ENCODE measurements at regions not wholly inside any gene's neighbourhood (a gene's known extent, or its start where the extent isn't known, plus 50 kb on each side); places are given as distances from the start of the nearest gene placed in this dataset.
"Not testable (repeated sequence)": the region's sequence is repeated elsewhere in the genome, so short reads cannot be mapped to it uniquely, and the experiment has no call there.

DNA sequence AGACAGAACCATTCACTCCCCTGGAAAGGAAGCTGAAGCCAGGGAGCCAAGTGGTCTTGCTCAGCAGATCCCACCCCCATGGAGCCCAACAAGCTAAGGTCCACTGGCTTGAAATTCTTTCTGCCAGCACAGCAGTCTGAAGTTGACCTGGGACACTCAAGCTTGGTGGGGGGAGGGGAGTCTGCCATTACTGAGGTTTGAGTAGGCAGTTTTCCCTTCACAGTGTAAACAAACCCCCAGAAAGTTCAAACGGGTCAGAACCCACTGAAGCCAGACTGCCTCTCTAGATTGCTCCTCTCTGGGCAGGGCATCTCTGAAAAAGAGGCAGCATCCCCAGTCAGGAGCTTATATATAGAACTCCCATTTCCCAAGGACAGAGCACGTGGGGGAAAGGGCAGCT, 72.8 kb upstream of the NECTIN3 start:
- not testable (repeated sequence) for H3K36me3 ChIP-seq; H3K4me3 ChIP-seq; DNase-seq; H3K27me3 ChIP-seq; H3K9me3 ChIP-seq (replicated peaks); H3K27ac ChIP-seq
- H3K4me1 ChIP-seq: peaks cover 27% of the 10 kb centered on the region

DNA sequence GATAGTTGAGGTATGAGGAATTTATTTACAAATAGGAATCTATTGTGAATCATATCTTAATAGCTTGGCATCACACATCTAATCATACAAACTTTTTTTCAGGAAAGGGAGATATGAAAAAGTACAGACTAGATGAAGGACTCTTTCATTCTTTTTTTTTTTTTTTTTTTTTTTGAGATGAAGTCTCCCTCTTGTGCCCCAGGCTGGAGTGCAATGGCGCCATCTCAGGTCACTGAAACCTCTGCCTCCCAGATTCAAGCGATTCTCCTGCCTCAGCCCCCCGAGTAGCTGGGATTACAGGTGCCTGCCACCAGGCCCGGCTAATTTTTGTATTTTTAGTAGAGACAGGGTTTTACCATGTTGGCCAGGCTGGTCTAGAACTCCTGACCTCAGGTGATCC, 65.1 kb upstream of the NECTIN3 start:
- H3K27me3 ChIP-seq; H3K4me1 ChIP-seq; H3K36me3 ChIP-seq; H3K27ac ChIP-seq; H3K9me3 ChIP-seq (replicated peaks); H3K4me3 ChIP-seq: not testable (repeated sequence)
- DNase-seq: peak in 1 of 2 experiments; percentile 9

DNA sequence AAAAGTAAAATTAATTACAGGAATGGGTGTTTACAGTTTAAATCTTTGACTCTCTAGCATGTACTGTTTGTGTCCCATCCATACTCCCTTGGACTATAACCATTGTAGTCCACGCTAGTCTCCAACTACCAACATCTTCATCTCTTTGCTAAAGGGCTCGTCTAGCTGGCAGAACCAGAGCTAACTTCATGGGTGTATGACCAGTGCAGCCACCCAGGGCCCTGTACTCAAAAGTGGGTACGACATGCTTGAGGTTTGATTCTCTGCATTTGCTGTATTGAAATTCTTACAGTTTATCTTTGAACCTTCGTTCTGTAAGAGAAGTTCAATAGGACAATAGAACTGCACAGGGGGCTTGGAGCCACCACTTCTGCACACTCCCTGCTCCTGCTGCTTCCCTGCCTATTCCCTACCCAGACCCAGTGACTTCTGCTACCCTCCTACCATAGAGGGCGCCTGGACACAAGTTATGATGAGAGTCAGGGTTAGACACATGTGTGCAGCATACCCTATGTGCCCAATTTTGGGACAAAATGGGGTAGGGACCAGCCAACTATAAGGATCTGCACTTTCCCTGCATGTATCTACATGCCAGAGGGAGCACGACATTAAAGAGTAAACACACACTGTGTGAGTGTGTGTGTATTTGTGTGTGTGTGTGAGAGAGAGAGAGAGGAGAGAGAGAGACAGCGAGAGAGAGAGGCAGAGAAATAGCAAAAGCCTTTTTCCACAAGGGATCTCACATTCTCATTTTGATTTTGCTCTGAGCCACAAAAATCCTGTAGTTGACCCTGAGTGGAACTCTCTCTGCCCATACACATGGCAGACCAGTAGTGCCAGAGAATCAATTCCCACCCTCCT, 59.0 kb upstream of the NECTIN3 start:
- H3K36me3 ChIP-seq: no peaks in the 10 kb centered on the region
- no peaks in the 10 kb centered on the region; the same call in 1 of the 2 replicates for H3K27me3 ChIP-seq
- no peaks in the 10 kb centered on the region for H3K9me3 ChIP-seq (replicated peaks)
- H3K4me3 ChIP-seq: no peak overlapping the region
- no peak overlapping the region for H3K27ac ChIP-seq
- DNase-seq: peak in 1 of 2 experiments; percentile 36
- H3K4me1 ChIP-seq: no peaks in the 10 kb centered on the region

Data from SJCRH30 (cell line).